M059J (cell line): ENCODE measurements at regions not wholly inside any gene's neighbourhood (a gene's known extent, or its start where the extent isn't known, plus 50 kb on each side); places are given as distances from the start of the nearest gene placed in this dataset.

Source experiments
- DNase-seq: peaks from one replicate; pipeline ENCODE4 v3.0.0-alpha.2; 2012; ENCODE audit warnings: low read depth

- DNase-seq = no peak
Observed at GRCh38 chr5:29950416-29951145, 1242.9 kb upstream of the CDH6 start.

DNA sequence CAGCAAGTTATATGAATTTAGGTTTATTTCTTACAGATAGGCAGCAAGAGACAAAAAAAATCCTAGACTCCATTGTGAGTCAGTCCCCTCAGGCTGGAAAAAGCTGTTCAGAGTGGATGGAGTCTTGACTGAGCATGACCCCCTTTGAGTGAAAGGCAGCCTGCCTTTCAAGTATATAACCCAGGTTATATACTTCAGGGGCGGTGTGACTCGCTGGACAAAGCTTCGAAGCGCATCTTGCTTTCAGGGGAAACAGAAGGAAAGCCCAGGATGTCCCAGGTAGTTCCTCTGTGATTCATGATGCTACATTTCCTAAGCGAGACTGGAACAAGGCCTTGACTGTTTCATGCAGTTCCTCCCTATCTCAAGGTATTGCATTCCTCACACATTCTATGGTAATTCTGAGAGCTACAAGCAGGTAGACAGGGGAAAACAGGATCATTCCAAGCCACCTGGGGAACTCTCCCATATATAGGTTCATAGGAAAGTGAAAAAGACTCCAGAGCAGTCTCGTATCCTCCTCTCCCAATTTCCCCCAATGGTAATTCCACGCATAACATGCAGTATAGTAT lies 1244.1 kb upstream of the CDH6 start:
- no peak for DNase-seq

DNA sequence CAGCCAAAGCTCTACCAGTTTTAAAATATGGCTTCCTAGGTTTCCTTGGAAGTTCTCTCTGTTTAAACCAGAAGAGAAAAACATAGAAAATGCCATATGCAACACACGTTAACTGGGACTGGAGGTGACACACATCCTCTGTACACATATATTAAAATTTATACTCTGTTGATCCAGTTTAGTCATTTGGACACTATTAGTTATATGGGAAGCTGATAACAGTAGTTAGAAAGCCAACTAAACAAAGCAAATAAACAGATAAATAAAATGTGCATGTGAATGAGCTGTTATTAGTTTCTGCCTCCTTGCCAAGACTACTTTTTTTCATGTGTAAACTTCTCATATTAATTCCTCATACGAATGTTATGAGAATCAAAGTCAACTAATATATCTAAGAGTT lies 1249.2 kb upstream of the CDH6 start:
- DNase-seq = no peak

DNA sequence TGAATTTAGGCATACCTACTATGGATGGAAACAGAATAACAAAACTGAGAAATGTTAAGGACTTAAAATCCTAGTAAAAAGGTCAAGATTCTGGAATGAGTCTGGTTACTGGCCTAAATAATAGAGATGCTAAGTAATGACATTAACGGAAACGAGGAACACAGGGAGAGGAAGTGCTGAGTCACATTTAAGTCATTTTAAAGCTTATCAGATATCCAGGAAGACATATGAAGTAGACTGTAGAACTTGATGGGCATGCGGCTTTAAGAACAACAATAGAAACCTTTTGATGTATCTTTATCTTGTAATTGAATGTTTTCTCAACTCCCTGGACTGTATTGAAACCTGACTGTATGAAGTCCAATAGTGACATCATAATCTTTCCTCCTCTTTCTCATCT lies 1251.4 kb upstream of the CDH6 start:
- peak; percentile 6 for DNase-seq

- DNase-seq = no peak
Observed at GRCh38 chr5:29939988-29940387, 1253.5 kb upstream of the CDH6 start.

- DNase-seq = peak; percentile 7
Observed at GRCh38 chr5:29935371-29935770, 1258.1 kb upstream of the CDH6 start.

DNA sequence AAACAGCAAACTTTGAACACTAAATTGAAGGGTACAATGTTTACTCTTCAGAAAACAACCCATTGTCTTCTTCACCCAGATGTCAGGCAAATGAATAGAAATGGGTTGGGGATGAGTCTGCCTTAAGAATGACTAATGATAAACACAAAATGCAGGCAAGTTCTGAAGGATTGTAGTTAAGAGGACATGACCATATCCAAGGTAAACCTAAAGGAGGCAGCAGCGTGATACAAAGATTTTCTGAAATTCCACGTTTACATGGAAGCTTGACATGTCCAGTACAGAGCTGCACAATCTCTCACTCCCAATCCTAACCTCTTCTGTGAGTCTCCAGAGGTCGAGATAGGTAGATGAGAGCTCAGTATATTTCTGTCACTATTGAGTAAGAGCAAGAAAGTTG lies 1263.2 kb upstream of the CDH6 start:
- DNase-seq = no peak

- DNase-seq = peak; percentile 3
Observed at GRCh38 chr5:29924107-29924506, 1269.4 kb upstream of the CDH6 start.

DNA sequence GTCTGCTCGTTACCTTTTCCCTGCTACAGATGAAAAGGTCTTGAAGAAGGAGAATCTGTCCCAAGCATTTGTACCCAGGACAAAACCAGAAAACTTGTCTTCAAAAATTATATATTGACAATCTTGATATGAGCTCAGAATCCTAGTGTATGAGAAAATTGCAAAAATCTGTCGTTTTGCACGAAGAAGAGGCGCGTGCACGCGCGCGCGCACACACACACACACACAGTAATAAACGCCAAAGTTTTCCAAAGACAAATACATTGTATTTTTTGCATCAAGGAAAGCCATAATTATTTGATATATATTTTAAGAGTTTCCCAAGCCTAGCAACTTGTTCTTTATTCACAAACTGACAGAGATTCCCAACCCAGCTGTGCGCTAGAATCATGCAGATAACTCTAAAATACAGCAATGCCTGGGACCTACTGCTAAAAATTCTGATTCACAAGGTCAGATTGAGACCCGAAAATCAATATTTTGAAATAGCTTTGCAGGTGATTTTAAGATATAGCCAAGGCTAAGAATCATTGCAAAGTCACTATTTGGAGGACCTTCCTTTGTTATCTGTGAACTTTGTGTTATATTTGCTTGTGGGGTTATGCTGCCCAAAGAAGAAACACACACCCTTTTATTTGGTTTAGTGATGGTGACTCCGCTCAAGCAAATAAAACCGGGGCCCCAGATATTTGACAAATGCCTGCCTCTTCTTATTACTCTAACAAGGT lies 1287.7 kb upstream of the CDH6 start:
- DNase-seq = no peak

DNA sequence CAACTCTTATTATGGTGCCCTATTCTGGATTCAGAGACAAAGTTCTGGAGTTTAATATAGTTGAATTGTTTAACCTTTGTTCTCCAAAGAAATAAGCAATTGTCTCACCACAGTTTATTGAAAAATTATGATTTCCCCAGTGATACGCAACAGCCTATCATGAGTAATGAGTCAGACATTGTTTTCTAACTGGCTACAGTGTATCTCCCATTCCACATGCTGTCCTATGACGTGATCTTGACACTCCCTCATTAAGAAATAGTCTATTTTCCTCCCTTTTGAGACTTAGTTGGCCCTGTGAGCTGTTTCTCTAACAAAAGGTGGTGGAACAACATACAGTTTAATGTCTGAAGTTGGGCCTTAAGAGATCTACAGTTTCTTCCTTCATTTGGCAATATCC lies 1290.6 kb upstream of the CDH6 start:
- no peak for DNase-seq

DNA sequence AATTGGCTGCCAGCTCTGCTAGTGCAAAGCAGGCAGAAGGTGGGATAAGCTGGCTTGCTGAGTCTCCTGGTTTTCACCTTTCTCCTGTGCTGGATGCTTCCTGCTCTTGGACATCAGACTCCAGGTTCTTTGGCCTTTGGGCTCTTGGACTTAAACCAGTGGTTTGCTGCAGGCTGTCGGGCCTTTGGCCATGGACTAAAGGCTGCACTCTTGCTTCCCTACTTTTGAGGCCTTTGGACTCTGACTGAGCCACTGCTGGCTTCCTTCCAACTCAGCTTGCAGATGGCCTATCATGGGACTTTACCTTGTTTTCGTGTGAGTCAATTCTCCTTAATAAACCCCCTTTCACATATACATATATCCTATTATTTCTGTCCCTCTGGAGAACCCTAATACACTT lies 1293.9 kb upstream of the CDH6 start:
- no peak for DNase-seq

DNA sequence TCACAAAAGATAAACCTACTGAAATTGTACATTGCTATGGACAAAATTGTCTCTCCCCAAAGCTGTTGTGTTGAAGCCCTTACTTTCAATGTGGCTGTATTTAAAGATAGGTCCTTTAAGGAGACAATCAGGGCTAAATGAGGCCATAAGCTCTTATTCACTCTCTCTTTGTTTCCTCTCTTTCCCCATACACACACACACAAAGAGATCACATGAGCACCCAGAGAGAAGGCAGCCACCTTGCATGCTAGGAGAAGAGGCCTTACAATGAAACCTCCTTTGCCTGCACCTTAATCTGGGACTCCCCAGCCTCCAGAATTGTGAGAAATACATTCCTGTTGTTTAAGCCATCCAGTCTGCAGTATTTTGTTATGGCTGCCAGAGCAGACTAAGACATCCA lies 1295.6 kb upstream of the CDH6 start:
- DNase-seq = no peak

DNA sequence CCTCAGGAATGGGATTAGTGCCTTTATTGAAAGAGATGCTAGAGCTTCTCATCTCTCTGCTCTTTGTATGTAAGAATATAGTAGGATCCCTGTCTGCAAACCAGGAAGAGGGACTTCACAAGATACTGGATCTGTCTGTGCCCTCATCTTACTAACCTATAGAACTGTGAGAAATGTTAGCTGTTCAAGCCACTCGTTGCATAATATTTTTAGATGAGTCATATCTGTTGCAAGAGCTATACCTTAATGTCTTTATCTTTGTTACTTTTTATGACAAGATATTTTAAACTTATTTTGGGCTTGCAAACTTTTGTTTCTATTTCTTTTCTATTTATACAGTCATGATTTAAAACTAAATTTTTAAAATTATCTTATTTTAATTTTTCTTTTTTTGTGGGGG lies 1296.8 kb upstream of the CDH6 start:
- no peak for DNase-seq

- DNase-seq = no peak
Observed at GRCh38 chr5:29894668-29895067, 1298.8 kb upstream of the CDH6 start.

GRCh38 chr5:29889051-29889450 lies 1304.4 kb upstream of the CDH6 start:
- no peak for DNase-seq

DNA sequence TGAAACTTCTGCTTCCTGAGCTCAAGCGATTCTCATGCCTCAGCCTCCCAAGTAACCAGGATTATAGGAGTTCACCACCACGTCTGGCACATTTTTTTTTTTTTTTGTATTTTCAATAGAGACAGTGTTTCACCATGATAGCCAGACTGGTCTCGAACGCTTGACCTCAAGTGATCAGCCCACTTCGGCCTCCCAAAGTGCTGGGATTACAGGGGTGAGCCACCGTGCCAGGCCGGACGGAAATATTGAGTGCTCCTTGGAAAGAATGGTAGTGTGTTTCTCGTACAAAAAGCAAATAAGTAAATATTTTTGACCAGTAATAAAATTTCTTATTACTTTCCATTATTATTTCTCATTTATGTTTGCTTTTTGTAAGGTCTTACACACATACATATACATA lies 1307.9 kb upstream of the CDH6 start:
- DNase-seq = no peak

DNA sequence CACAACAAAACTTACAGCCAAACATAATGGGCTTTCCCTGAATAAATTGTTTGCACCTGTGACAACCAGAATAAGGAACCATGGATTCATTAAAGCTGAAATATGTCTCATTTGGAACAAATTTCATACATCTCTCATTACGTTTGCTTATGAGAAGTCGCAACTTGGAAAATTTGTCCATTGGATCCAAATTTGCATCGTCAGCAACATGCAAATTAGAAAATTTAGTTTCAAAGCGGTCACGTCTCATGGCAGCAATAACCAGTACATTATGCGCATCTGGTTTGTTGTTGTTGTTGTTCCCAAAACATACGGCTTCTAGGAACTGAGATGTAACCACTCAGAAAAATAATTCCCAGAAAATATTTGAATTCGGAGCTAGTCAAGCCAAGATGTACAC lies 1311.5 kb upstream of the CDH6 start:
- no peak for DNase-seq

- DNase-seq = no peak
Observed at GRCh38 chr5:29879401-29879800, 1314.1 kb upstream of the CDH6 start.

DNA sequence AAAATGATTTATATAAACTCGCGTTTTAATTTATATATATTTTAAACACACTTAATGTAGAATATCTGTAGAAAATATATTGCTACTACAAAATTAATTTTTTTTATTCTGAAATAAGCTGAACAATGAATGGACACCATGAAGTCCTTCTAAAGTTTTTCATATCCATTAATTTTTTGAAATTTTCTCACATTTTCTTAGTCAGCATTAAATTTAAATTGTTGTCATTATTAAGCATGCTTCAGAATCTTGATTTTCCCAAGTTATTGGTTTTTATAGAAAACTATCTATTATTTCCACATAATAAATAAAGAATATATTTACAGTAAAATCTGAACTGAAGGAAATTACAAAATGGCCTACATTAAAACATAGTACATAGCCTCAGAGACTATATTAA lies 1314.9 kb upstream of the CDH6 start:
- DNase-seq = no peak

- no peak for DNase-seq
Observed at GRCh38 chr5:29867155-29867554, 1326.3 kb upstream of the CDH6 start.

- no peak for DNase-seq
Observed at GRCh38 chr5:29853711-29854220, 1339.7 kb upstream of the CDH6 start.

DNA sequence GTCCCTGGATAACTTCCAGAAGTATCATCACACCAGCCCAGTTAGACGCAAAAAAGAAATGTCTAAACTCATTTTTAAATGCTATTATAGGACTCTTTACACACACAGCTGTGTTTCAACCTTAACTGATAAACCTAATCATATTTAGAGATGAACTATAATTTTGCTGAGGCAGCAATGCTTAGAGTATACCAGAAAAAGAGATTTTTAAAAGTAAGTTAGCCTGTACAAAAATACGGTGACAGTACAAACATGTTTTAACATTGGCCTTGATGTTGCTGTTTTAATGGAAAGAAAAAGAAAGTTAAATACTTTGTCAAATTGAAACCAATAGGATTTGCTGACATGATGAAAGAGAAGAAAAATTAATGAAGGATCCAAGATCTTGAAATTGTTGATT lies 1341.2 kb upstream of the CDH6 start:
- no peak for DNase-seq

- DNase-seq = no peak
Observed at GRCh38 chr5:29845206-29845605, 1348.3 kb upstream of the CDH6 start.
